Hematopoietic multipotent progenitor cell treated with erythropoietin and hydrocortisone succinate and interleukin-3 and kit ligand, for 4 days (in vitro differentiated cells): ENCODE measurements at regions not wholly inside any gene's neighbourhood (a gene's known extent, or its start where the extent isn't known, plus 50 kb on each side); places are given as distances from the start of the nearest gene placed in this dataset.

Source experiments
- DNase-seq: peaks from one replicate; pipeline ENCODE4 v3.0.0-alpha.2; 2015

- no peak for DNase-seq
These were observed 942.9 kb upstream of the EPHA7 start for GRCh38 chr6:94362061-94362864.

GRCh38 chr6:94361304-94362060 lies 942.1 kb upstream of the EPHA7 start:
- DNase-seq, result no peak

DNA sequence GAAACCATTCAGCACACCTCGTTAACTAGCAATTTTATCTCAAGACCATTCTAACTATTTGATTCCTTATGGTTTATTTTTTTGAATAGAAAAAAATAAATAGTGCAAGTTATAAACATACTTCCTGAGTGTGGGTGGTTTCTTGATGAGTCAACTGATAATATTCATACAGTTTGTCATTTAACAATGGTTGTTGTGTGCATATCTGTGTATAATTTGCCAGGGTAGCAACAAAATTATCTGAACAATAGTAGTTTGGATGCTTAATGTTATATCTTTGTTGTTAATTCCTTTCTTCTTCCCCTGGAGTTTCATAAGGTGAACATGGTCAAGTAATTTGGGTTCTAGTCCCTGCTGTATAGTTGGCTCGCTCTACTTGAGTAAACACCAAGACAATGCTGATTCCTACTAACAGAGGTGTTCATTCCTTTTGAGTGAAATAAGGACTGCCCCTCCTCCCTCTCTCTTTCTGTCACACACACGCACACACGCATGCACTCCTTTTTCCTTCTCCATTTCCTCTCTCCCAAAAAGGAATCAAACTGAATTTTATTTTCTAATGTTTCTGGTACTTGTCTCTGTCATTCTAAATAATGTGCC lies 938.1 kb upstream of the EPHA7 start:
- no peak for DNase-seq

GRCh38 chr6:94350833-94351232 lies 931.5 kb upstream of the EPHA7 start:
- no peak for DNase-seq

DNA sequence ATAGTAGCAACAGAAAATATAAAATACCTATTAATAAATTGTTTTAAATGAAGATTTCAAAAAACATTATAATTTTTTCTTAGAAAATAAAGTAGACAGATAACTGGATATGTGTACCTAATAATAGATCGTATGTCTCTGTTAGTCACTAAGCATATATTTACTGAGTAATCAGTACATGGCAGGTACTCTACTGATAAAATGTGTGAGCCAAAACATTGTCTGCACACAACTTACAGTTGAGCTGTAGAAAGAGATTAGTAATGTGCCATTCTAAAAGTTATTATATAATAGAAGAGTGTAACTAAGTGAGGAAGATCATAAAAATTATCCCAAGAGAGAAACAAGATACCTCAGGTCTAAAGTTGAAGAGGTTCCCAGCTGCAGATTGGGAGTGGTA lies 929.9 kb upstream of the EPHA7 start:
- DNase-seq, result no peak

- DNase-seq, result no peak
These were observed 925.5 kb upstream of the EPHA7 start for GRCh38 chr6:94344866-94345265.

GRCh38 chr6:94341173-94341572 lies 921.8 kb upstream of the EPHA7 start:
- no peak for DNase-seq

GRCh38 chr6:94323853-94324252 lies 904.5 kb upstream of the EPHA7 start:
- peak; percentile 6 for DNase-seq

DNA sequence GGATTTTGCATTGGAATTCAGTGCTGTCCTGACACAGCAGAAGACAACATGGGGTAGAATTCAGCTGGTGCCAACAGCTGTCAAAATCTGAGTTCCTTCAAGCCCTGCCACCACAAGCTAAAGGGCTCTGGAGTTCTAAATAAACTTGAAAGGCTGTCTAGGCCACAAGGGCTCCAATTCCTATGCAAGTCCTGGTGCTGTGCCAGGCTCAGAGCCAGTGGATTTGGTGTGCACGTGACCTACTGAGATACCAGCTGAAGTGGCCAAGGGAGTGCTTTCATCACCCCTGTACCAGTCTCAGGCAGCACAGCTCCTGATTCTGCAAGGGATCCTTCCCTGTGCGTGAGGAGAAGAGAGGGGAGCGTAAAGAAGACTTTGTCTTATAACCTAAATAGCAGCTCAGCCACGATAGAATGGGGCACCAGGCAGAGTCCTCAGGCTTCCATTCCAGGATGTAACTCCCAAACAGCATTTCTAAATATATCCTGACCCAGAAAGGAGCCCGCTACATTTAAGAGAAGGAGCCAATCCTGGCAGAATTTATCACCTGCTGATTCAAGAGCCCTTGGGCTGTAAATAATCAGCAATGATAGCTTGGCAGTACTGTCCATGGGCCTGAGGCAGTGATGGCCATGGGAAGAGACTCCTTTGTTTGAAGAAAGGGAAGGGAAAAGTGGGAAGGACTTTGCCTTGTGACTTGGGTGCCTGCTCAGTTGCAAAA lies 881.2 kb upstream of the EPHA7 start:
- no peak for DNase-seq

- no peak for DNase-seq
These were observed 869.8 kb upstream of the EPHA7 start for GRCh38 chr6:94289131-94289530.

GRCh38 chr6:94278146-94278545 lies 858.8 kb upstream of the EPHA7 start:
- no peak for DNase-seq

GRCh38 chr6:94272327-94272726 lies 853.0 kb upstream of the EPHA7 start:
- no peak for DNase-seq

DNA sequence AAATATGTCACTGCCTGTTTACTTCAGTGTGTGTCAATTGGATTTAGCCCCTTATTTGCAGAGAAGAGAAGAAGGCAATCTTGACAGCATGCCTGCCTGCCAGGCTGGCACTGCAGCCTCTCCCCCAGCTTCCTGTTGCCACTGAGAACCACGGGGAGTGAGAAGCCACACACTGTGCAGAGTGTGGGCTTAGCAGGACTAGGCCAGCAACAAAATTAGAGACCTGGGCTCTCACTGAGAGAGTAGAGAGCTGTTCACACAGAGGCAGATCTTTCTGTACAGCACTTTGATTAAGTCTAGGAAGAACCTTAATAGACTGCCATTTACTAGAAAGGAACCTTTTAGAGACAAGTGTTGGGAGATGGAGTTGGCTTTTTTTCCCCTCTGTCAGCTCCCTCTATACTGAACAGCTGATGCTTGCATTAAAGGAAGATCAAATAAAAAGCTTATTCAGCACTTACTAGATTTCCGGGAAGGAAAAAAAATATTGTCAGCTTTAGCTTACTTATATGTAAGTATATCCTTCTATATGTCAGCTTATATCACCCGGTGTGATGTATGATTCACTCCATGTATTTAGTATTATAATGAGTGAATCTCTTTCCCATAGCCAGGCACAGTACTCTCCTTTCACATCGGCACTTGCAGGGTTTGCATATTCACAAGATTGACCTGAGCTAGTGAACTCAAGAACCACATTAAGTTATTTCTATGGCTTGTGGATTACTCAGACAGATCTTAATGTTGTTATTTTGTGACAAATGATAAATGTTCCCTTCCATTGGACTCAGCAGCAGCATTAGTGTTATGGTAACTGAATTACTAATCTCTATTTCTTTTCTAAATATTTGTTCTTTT lies 851.0 kb upstream of the EPHA7 start:
- no peak for DNase-seq

GRCh38 chr6:94269256-94269655 lies 849.9 kb upstream of the EPHA7 start:
- DNase-seq, result no peak

- no peak for DNase-seq
These were observed 841.4 kb upstream of the EPHA7 start for GRCh38 chr6:94260765-94261164.

DNA sequence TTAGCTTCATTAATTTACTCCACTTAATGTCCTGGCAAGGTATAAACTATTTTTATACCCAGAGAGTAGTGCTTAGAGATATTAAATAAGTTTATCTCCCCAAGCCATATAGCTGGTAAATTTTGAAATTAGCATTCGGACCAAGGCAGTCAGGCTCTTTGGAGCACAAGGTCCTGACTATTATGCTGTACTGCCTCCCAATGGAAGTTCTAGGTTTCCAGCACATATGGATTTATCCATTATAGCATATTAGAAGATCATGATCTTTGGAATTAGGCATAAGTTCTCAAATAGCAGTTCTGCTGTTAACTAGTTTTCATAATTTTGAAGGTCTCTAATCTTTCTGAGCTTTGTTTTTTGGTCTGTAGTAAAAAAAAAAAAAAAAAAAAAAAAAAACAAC lies 835.3 kb upstream of the EPHA7 start:
- no peak for DNase-seq

- no peak for DNase-seq
These were observed 832.5 kb upstream of the EPHA7 start for GRCh38 chr6:94251878-94252277.

DNA sequence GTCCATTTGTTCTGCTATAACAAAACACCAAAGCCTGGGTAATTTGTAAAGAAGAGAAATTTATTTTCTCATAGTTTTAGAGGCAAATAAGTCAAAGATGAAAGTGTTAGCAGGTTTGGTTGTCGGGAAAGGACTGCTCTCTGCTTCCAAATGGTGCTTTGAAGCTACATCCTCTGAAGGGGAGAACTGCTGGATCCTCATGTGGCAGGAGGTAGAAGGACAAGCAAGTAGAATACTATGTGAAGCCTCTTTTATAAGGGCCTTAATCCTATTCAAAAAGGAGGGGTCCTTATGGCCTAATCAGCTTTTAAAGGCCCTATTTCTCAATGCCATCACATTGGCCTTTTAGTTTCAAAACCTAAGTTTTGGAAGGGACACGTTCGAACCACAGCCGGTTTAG lies 826.0 kb upstream of the EPHA7 start:
- DNase-seq, result no peak

DNA sequence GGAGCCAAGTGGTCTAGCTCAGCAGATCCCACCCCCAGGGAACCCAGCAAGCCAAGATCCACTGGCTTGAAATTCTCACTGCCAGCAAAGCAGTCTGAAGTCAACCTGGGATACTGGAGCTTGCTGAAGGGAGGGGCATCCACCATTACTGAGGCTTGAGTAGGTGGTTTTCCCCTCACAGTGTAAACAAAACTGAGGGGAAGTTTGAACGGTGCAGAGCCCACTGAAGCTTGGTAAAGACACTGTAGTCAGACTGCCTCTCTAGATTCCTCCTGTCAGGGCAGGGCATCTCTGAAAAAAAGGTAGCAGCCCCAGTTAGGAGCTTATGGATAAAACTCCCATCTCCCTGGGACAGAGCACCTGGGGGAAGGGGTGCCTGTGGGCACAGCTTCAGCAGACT lies 819.5 kb upstream of the EPHA7 start:
- DNase-seq, result no peak

- DNase-seq, result no peak
These were observed 808.4 kb upstream of the EPHA7 start for GRCh38 chr6:94227741-94228140.

- DNase-seq, result no peak
These were observed 798.5 kb upstream of the EPHA7 start for GRCh38 chr6:94217836-94218235.

DNA sequence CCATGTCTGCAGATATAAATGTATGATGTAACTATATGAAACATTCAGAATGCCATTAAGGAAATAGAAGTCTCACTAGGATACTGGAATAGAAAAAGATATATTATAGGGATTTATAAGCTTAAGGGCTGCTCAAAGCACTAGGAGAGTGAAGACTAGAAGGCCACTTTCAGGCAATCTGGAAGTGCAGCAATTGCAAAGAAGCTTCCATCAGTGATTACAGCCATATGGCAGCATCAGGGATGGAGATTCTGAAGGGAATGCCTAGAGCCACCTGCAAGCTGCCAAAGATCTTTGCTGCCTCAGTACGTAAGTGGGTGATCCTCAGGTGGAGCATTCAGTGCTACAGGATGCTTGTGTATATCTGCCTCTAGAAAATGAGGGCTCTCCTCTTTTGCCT lies 796.2 kb upstream of the EPHA7 start:
- DNase-seq, result no peak
